Right renal pelvis (tissue), 4 donors: ENCODE measurements at regions not wholly inside any gene's neighbourhood (a gene's known extent, or its start where the extent isn't known, plus 50 kb on each side); places are given as distances from the start of the nearest gene placed in this dataset.
"Not testable (repeated sequence)": the region's sequence is repeated elsewhere in the genome, so short reads cannot be mapped to it uniquely, and the experiment has no call there.

Experiments used
- DNase-seq, 4 donors: peaks; one replicate each; pipeline ENCODE4 v3.0.0-alpha.2; 2013; ENCODE audit warnings: low read depth in 4 of 4, low spot score in 3 of 4, missing footprints in 1 of 4

- not testable (repeated sequence) for DNase-seq
Observed at GRCh38 chr9:67423049-67423728, 430.8 kb upstream of the SPATA31A3 start.

- not testable (repeated sequence) for DNase-seq
Observed at GRCh38 chr9:67418496-67419079, 426.2 kb upstream of the SPATA31A3 start.

GRCh38 chr9:67417341-67417983, 425.1 kb upstream of the SPATA31A3 start:
- not testable (repeated sequence) for DNase-seq

GRCh38 chr9:67416639-67417038, 424.3 kb upstream of the SPATA31A3 start:
- not testable (repeated sequence) for DNase-seq

GRCh38 chr9:67410606-67411220, 418.4 kb upstream of the SPATA31A3 start:
- not testable (repeated sequence) for DNase-seq

GRCh38 chr9:67403739-67404138, 411.4 kb upstream of the SPATA31A3 start:
- DNase-seq, result not testable (repeated sequence)

GRCh38 chr9:67397731-67398130, 405.4 kb upstream of the SPATA31A3 start:
- DNase-seq, result not testable (repeated sequence)

GRCh38 chr9:67394782-67395181, 402.4 kb upstream of the SPATA31A3 start:
- not testable (repeated sequence) for DNase-seq

GRCh38 chr9:67394038-67394437, 401.7 kb upstream of the SPATA31A3 start:
- DNase-seq, result not testable (repeated sequence)

GRCh38 chr9:67369664-67370063, 377.3 kb upstream of the SPATA31A3 start:
- DNase-seq, result not testable (repeated sequence)

GRCh38 chr9:67362325-67362724, 370.0 kb upstream of the SPATA31A3 start:
- not testable (repeated sequence) for DNase-seq

- not testable (repeated sequence) for DNase-seq
Observed at GRCh38 chr9:67353961-67354360, 361.6 kb upstream of the SPATA31A3 start.

GRCh38 chr9:67349424-67349759, 357.0 kb upstream of the SPATA31A3 start:
- not testable (repeated sequence) for DNase-seq

- not testable (repeated sequence) for DNase-seq
Observed at GRCh38 chr9:67348562-67349423, 356.4 kb upstream of the SPATA31A3 start.

GRCh38 chr9:67348094-67348493, 355.7 kb upstream of the SPATA31A3 start:
- DNase-seq, result not testable (repeated sequence)

GRCh38 chr9:67339216-67339615, 346.9 kb upstream of the SPATA31A3 start:
- DNase-seq, result not testable (repeated sequence)

GRCh38 chr9:67338201-67338600, 345.9 kb upstream of the SPATA31A3 start:
- DNase-seq, result not testable (repeated sequence)

- not testable (repeated sequence) for DNase-seq
Observed at GRCh38 chr9:67334727-67335572, 342.6 kb upstream of the SPATA31A3 start.

GRCh38 chr9:67331634-67332033, 339.3 kb upstream of the SPATA31A3 start:
- not testable (repeated sequence) for DNase-seq
